ENCODE measurements at regions not wholly inside any gene's neighbourhood (a gene's known extent, or its start where the extent isn't known, plus 50 kb on each side); places are given as distances from the start of the nearest gene placed in this dataset.

DNA sequence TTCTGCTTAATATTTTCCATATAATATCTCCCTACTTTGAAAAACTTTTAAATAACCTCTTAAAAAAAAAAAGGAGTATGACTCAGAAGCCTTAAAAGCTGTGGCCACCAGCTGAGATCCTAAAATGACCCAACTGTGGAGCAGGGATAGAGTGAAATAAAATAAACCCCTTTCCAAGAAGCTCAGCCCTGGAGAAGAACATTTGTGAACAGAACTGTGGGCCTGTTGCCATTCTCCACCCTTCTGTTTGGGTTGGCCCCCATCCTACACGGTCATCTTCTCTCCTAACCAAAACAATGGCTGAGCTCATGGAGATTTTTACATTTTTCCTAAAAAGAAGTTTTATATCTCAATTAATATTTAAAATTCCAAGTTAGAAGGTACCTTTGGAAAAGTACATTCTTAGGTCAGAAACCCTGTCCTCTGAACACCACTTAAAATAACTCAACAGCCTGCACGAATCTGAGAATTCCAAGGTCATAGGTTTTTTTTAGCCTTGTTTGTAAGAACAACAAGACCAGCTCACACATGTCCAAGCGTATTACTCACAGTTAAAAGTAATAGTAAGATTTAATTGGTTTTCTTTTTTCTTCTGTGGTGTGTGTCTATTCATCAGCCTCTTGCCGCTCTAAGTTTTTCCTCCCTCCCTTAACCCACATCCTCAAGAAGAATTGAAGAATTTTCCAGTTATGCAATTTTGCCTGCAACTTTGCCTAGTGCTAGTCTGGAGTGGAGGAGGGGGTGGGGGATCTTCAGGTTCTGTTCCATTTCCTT, 107.7 kb upstream of the ERRFI1 start (continued):
- TF ChIP-seq, protein P1, sequence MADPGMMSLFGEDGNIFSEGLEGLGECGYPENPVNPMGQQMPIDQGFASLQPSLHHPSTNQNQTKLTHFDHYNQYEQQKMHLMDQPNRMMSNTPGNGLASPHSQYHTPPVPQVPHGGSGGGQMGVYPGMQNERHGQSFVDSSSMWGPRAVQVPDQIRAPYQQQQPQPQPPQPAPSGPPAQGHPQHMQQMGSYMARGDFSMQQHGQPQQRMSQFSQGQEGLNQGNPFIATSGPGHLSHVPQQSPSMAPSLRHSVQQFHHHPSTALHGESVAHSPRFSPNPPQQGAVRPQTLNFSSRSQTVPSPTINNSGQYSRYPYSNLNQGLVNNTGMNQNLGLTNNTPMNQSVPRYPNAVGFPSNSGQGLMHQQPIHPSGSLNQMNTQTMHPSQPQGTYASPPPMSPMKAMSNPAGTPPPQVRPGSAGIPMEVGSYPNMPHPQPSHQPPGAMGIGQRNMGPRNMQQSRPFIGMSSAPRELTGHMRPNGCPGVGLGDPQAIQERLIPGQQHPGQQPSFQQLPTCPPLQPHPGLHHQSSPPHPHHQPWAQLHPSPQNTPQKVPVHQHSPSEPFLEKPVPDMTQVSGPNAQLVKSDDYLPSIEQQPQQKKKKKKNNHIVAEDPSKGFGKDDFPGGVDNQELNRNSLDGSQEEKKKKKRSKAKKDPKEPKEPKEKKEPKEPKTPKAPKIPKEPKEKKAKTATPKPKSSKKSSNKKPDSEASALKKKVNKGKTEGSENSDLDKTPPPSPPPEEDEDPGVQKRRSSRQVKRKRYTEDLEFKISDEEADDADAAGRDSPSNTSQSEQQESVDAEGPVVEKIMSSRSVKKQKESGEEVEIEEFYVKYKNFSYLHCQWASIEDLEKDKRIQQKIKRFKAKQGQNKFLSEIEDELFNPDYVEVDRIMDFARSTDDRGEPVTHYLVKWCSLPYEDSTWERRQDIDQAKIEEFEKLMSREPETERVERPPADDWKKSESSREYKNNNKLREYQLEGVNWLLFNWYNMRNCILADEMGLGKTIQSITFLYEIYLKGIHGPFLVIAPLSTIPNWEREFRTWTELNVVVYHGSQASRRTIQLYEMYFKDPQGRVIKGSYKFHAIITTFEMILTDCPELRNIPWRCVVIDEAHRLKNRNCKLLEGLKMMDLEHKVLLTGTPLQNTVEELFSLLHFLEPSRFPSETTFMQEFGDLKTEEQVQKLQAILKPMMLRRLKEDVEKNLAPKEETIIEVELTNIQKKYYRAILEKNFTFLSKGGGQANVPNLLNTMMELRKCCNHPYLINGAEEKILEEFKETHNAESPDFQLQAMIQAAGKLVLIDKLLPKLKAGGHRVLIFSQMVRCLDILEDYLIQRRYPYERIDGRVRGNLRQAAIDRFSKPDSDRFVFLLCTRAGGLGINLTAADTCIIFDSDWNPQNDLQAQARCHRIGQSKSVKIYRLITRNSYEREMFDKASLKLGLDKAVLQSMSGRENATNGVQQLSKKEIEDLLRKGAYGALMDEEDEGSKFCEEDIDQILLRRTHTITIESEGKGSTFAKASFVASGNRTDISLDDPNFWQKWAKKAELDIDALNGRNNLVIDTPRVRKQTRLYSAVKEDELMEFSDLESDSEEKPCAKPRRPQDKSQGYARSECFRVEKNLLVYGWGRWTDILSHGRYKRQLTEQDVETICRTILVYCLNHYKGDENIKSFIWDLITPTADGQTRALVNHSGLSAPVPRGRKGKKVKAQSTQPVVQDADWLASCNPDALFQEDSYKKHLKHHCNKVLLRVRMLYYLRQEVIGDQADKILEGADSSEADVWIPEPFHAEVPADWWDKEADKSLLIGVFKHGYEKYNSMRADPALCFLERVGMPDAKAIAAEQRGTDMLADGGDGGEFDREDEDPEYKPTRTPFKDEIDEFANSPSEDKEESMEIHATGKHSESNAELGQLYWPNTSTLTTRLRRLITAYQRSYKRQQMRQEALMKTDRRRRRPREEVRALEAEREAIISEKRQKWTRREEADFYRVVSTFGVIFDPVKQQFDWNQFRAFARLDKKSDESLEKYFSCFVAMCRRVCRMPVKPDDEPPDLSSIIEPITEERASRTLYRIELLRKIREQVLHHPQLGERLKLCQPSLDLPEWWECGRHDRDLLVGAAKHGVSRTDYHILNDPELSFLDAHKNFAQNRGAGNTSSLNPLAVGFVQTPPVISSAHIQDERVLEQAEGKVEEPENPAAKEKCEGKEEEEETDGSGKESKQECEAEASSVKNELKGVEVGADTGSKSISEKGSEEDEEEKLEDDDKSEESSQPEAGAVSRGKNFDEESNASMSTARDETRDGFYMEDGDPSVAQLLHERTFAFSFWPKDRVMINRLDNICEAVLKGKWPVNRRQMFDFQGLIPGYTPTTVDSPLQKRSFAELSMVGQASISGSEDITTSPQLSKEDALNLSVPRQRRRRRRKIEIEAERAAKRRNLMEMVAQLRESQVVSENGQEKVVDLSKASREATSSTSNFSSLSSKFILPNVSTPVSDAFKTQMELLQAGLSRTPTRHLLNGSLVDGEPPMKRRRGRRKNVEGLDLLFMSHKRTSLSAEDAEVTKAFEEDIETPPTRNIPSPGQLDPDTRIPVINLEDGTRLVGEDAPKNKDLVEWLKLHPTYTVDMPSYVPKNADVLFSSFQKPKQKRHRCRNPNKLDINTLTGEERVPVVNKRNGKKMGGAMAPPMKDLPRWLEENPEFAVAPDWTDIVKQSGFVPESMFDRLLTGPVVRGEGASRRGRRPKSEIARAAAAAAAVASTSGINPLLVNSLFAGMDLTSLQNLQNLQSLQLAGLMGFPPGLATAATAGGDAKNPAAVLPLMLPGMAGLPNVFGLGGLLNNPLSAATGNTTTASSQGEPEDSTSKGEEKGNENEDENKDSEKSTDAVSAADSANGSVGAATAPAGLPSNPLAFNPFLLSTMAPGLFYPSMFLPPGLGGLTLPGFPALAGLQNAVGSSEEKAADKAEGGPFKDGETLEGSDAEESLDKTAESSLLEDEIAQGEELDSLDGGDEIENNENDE (IDR thresholded peaks at IDR 0.05; ENCODE audit: insufficient replicate concordance, low read length) = no peak
- TF ChIP-seq TBP (IDR thresholded peaks at IDR 0.05; ENCODE audit: low read depth, low read length) (no peak), BCL11A (IDR thresholded peaks at IDR 0.05; ENCODE audit: low read depth in 2 of 2, low read length in 2 of 2) (no peak), CHD2 (IDR thresholded peaks at IDR 0.05; ENCODE audit: low read length) (no peak), TCF12 (IDR thresholded peaks at IDR 0.05; ENCODE audit: low read depth, low read length) (no peak), JUN (IDR thresholded peaks at IDR 0.05; ENCODE audit: low read depth, low read length) (no peak), POU5F1 (IDR thresholded peaks at IDR 0.05; ENCODE audit: low read depth, low read length) (no peak), SIX5 (IDR thresholded peaks at IDR 0.05; ENCODE audit: low read depth, low read length) (no peak), ATF2 (IDR thresholded peaks at IDR 0.05; ENCODE audit: low read length) (no peak)

Data from H1 (cell line).